Testis (tissue), 2 donors: ENCODE measurements at regions not wholly inside any gene's neighbourhood (a gene's known extent, or its start where the extent isn't known, plus 50 kb on each side); places are given as distances from the start of the nearest gene placed in this dataset.

Experiments
- CTCF ChIP-seq, 3 experiments: fragments of 450-650 bp in 2 of 3; fragments of 200-600 bp in 1 of 3; sonication (generic) in 1 of 3; IDR thresholded peaks; one replicate each; pipeline ENCODE4 v1.5.1; 2016 to 2019; ENCODE audit warnings: antibody characterized with exemption in 3 of 3, mild to moderate bottlenecking in 2 of 3, moderate library complexity in 1 of 3
- POLR2A ChIP-seq: fragments of 450-650 bp; IDR thresholded peaks from one replicate; pipeline ENCODE4 v1.6.1; 2017; ENCODE audit warnings: antibody characterized with exemption, mild to moderate bottlenecking, moderate library complexity

GRCh38 chr6:15945593-15946159 is 183.2 kb upstream of the MYLIP start:
- no peak for TF ChIP-seq POLR2A
- no peak for TF ChIP-seq CTCF (IDR thresholded peaks at IDR 0.05)
